HG03571 (cell line): ENCODE measurements at regions not wholly inside any gene's neighbourhood (a gene's known extent, or its start where the extent isn't known, plus 50 kb on each side); places are given as distances from the start of the nearest gene placed in this dataset.
"Not testable (repeated sequence)": the region's sequence is repeated elsewhere in the genome, so short reads cannot be mapped to it uniquely, and the experiment has no call there.

ENCODE experiments used
- ATAC-seq: cut with Tn5 transposase; IDR thresholded peaks from one replicate; pipeline ENCODE4 v1.9.1; 2021; ENCODE audit not compliant: unreplicated experiment

GRCh38 chr12:105575235-105575634 lies 244.7 kb downstream of the C12orf75 start:
- no peak for ATAC-seq

- ATAC-seq, result no peak
Measured at GRCh38 chr12:105576261-105576660, 245.8 kb downstream of the C12orf75 start.

GRCh38 chr12:105580821-105581352 lies 250.4 kb downstream of the C12orf75 start:
- no peak for ATAC-seq

GRCh38 chr12:105581420-105581819 lies 250.9 kb downstream of the C12orf75 start:
- no peak for ATAC-seq

GRCh38 chr12:105585107-105585506 lies 254.6 kb downstream of the C12orf75 start:
- no peak for ATAC-seq

- ATAC-seq, result no peak
Measured at GRCh38 chr12:105587237-105587636, 256.7 kb downstream of the C12orf75 start.

GRCh38 chr12:105588106-105588505 lies 257.6 kb downstream of the C12orf75 start:
- no peak for ATAC-seq

GRCh38 chr12:105590571-105590970 lies 260.1 kb downstream of the C12orf75 start:
- no peak for ATAC-seq

- no peak for ATAC-seq
Measured at GRCh38 chr12:105595440-105595839, 264.9 kb downstream of the C12orf75 start.

GRCh38 chr12:105596731-105597130 lies 266.2 kb downstream of the C12orf75 start:
- ATAC-seq, result no peak

- ATAC-seq, result no peak
Measured at GRCh38 chr12:105598031-105598430, 267.5 kb downstream of the C12orf75 start.

- no peak for ATAC-seq
Measured at GRCh38 chr12:105600911-105601545, 270.5 kb downstream of the C12orf75 start.

GRCh38 chr12:105602312-105602711 lies 271.8 kb downstream of the C12orf75 start:
- not testable (repeated sequence) for ATAC-seq

GRCh38 chr12:105604281-105604680 lies 273.8 kb downstream of the C12orf75 start:
- ATAC-seq, result not testable (repeated sequence)

- ATAC-seq, result not testable (repeated sequence)
Measured at GRCh38 chr12:105606613-105607012, 276.1 kb downstream of the C12orf75 start.

- not testable (repeated sequence) for ATAC-seq
Measured at GRCh38 chr12:105609001-105609400, 278.5 kb downstream of the C12orf75 start.

- ATAC-seq, result no peak
Measured at GRCh38 chr12:105610459-105610858, 280.0 kb downstream of the C12orf75 start.

- no peak for ATAC-seq
Measured at GRCh38 chr12:105611340-105611739, 280.8 kb downstream of the C12orf75 start.

GRCh38 chr12:105613269-105613668 lies 282.8 kb downstream of the C12orf75 start:
- no peak for ATAC-seq

- ATAC-seq, result no peak
Measured at GRCh38 chr12:105613887-105614286, 283.4 kb downstream of the C12orf75 start.

GRCh38 chr12:105616971-105617540 lies 286.6 kb downstream of the C12orf75 start:
- ATAC-seq, result no peak

- no peak for ATAC-seq
Measured at GRCh38 chr12:105622220-105622619, 291.7 kb downstream of the C12orf75 start.
